ENCODE measurements at regions not wholly inside any gene's neighbourhood (a gene's known extent, or its start where the extent isn't known, plus 50 kb on each side); places are given as distances from the start of the nearest gene placed in this dataset.

DNA sequence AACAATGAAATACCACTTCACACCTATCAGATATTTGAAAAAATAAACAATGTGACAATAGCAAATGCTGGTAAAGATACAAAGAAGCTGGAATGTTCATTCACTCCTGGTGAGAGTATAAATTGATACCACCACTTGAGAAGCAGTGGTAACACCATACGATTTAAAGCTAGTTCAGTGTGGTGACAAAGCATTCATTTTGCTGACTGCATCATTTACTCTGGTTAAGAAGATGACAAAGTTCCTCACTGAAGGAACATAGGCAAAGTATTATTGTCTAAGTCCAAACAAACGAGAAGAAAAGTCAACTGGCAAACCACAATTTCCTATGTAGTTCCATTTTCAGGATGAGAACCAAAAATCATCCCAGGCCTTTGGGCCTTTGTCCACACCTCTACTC is 102.5 kb downstream of the GEMIN8 start:
- H3K4me3 ChIP-seq (ENCODE audit: low read depth, low read length): no peak overlapping the region
- no peaks in the 10 kb centered on the region; a peak in 1 of 3 replicates for H3K36me3 ChIP-seq (ENCODE audit: control insufficient read depth in 2 of 2, insufficient read depth in 1 of 2, low read length in 2 of 2)
- no peaks in the 10 kb centered on the region for H3K4me1 ChIP-seq (ENCODE audit: control insufficient read depth, insufficient read depth, low read length)
- ChIA-PET CTCF (interaction anchor here (1.0 to 1.1 kb wide), 2 partner anchors 12 to 420 kb away, joined by 3 read pairs; no protein-coding TSS in a partner anchor), POLR2A (no interaction called here)
- H3K27ac ChIP-seq (ENCODE audit: extremely low read depth, low read depth, low read length): no peak overlapping the region
- H3K9me3 ChIP-seq (ENCODE audit: control insufficient read depth, insufficient read depth, low read depth, low read length): no peaks in the 10 kb centered on the region; the same call in 1 of the 2 replicates
- TF ChIP-seq ZNF76 (tag by site-specific recombination; IDR thresholded peaks at IDR 0.05; ENCODE audit: borderline replicate concordance, low read depth): no peak
- TF ChIP-seq, protein P1, sequence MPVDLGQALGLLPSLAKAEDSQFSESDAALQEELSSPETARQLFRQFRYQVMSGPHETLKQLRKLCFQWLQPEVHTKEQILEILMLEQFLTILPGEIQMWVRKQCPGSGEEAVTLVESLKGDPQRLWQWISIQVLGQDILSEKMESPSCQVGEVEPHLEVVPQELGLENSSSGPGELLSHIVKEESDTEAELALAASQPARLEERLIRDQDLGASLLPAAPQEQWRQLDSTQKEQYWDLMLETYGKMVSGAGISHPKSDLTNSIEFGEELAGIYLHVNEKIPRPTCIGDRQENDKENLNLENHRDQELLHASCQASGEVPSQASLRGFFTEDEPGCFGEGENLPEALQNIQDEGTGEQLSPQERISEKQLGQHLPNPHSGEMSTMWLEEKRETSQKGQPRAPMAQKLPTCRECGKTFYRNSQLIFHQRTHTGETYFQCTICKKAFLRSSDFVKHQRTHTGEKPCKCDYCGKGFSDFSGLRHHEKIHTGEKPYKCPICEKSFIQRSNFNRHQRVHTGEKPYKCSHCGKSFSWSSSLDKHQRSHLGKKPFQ (tag by site-specific recombination; IDR thresholded peaks at IDR 0.05): peak; percentile 80; the same call in 1 of the 2 replicates
- no peak for TF ChIP-seq ZNF169 (tag by site-specific recombination; IDR thresholded peaks at IDR 0.05)

DNA sequence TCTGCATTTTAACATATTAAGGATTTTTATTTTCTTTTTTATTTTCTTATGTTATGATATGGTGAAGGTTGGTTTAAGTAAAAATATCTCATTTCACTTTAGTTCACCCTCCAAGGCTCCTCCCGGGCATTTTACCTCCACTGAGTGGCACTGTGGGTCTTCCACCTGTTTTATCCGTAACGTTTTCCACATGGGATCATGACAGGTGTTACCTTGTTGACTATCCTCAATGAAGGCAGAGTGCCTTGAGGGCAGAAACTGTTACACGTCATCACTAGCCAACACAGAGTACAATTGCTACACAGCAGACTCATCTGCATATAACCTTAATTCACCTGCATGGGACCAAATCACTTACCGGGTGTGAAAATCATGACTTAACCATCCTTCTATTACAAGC is 105.8 kb downstream of the GEMIN8 start:
- CTCF ChIA-PET: interaction anchor here (0.6 kb wide), 1 partner anchor 108 kb away, joined by 4 read pairs; no protein-coding TSS in a partner anchor
- H3K36me3 ChIP-seq (ENCODE audit: control insufficient read depth in 2 of 2, insufficient read depth in 1 of 2, low read length in 2 of 2): no peaks in the 10 kb centered on the region; a peak in 1 of 3 replicates
- no peak overlapping the region for H3K27ac ChIP-seq (ENCODE audit: extremely low read depth, low read depth, low read length)
- no peak for TF ChIP-seq ZNF266 (tag by site-specific recombination; IDR thresholded peaks at IDR 0.05; ENCODE audit: low read depth)
- TF ChIP-seq GLI4 (tag by site-specific recombination; IDR thresholded peaks at IDR 0.05): no peak
- no peaks in the 10 kb centered on the region for H3K4me1 ChIP-seq (ENCODE audit: control insufficient read depth, insufficient read depth, low read length)
- POLR2A ChIA-PET: no interaction called here
- H3K4me3 ChIP-seq (ENCODE audit: low read depth, low read length): no peak overlapping the region
- no peaks in the 10 kb centered on the region; the same call in 1 of the 2 replicates for H3K9me3 ChIP-seq (ENCODE audit: control insufficient read depth, insufficient read depth, low read depth, low read length)

DNA sequence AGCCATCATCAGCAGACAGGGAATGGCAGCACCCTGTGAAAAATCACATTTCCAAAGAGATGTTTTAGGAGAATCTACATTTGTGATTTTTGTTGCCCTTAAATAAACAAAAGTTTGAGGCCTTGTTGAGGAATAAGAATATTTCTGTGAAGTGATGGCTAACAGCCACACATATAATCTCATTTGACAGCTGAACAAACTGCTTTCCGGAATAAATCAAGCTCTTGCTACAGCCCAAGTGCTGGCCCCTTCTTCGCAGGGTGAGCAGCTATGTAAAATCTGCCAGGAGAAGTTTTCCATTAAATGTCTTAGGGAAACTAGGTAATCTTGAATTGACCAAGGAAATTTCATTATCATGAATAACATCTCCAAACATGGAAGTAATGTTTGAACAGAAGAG is 106.4 kb upstream of the GPM6B start:
- CTCF ChIA-PET: no interaction called here
- H3K4me1 ChIP-seq (ENCODE audit: control insufficient read depth, insufficient read depth, low read length): no peaks in the 10 kb centered on the region
- no peaks in the 10 kb centered on the region; the same call in 1 of the 2 replicates for H3K9me3 ChIP-seq (ENCODE audit: control insufficient read depth, insufficient read depth, low read depth, low read length)
- TF ChIP-seq, protein P2, sequence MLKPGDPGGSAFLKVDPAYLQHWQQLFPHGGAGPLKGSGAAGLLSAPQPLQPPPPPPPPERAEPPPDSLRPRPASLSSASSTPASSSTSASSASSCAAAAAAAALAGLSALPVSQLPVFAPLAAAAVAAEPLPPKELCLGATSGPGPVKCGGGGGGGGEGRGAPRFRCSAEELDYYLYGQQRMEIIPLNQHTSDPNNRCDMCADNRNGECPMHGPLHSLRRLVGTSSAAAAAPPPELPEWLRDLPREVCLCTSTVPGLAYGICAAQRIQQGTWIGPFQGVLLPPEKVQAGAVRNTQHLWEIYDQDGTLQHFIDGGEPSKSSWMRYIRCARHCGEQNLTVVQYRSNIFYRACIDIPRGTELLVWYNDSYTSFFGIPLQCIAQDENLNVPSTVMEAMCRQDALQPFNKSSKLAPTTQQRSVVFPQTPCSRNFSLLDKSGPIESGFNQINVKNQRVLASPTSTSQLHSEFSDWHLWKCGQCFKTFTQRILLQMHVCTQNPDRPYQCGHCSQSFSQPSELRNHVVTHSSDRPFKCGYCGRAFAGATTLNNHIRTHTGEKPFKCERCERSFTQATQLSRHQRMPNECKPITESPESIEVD (tag by site-specific recombination; IDR thresholded peaks at IDR 0.05): peak; percentile 30
- TF ChIP-seq GLIS2 (tag by site-specific recombination; IDR thresholded peaks at IDR 0.05): no peak
- no peak overlapping the region for H3K4me3 ChIP-seq (ENCODE audit: low read depth, low read length)
- H3K27ac ChIP-seq (ENCODE audit: extremely low read depth, low read depth, low read length): no peak overlapping the region
- no peaks in the 10 kb centered on the region; a peak in 1 of 3 replicates for H3K36me3 ChIP-seq (ENCODE audit: control insufficient read depth in 2 of 2, insufficient read depth in 1 of 2, low read length in 2 of 2)
- POLR2A ChIA-PET: no interaction called here

DNA sequence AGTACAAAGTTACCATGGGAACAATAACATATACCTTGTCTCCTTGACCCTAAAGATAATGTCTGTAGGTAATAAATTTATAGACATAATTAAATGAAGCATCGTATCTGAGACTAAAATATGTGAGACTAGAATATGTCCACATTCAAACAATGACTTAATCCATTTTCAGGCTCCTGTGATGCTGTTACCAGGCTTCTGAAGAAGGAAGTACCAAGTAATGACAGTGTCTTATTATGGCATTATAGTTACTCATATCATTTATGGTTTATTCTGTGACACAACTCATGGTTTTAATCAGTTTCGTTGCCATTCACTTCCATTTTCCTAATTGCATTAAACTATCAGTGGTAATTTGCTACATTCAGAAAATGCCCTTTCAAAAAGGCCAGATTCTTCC is 100.6 kb upstream of the GPM6B start:
- H3K36me3 ChIP-seq (ENCODE audit: control insufficient read depth in 2 of 2, insufficient read depth in 1 of 2, low read length in 2 of 2): no peaks in the 10 kb centered on the region
- ChIA-PET CTCF (no interaction called here), POLR2A (no interaction called here)
- H3K9me3 ChIP-seq (ENCODE audit: control insufficient read depth, insufficient read depth, low read depth, low read length): no peaks in the 10 kb centered on the region; the same call in 1 of the 2 replicates
- H3K27ac ChIP-seq (ENCODE audit: extremely low read depth, low read depth, low read length): no peak overlapping the region
- no peaks in the 10 kb centered on the region for H3K4me1 ChIP-seq (ENCODE audit: control insufficient read depth, insufficient read depth, low read length)
- no peak overlapping the region for H3K4me3 ChIP-seq (ENCODE audit: low read depth, low read length)
- TF ChIP-seq ZNF292 (tag by site-specific recombination; IDR thresholded peaks at IDR 0.05; ENCODE audit: borderline replicate concordance, low read depth) (no peak), ZNF274 (IDR thresholded peaks at IDR 0.05; ENCODE audit: low read length) (no peak), ZNF274 (tag by site-specific recombination; IDR thresholded peaks at IDR 0.05; ENCODE audit: borderline replicate concordance) (no peak), ZNF555 (tag by site-specific recombination; conservative IDR thresholded peaks at IDR 0.05) (no peak), ZNF354C (tag by site-specific recombination; IDR thresholded peaks at IDR 0.05; ENCODE audit: borderline replicate concordance, low read depth) (no peak), ZNF624 (tag by site-specific recombination; IDR thresholded peaks at IDR 0.05) (no peak), OVOL3 (tag by site-specific recombination; IDR thresholded peaks at IDR 0.05) (no peak), BCL11A (tag by site-specific recombination; IDR thresholded peaks at IDR 0.05; ENCODE audit: low read depth) (no peak), ZBTB1 (tag by site-specific recombination; IDR thresholded peaks at IDR 0.05) (no peak), GLIS2 (tag by site-specific recombination; IDR thresholded peaks at IDR 0.05) (no peak), SETDB1 (IDR thresholded peaks at IDR 0.05; ENCODE audit: insufficient read length, low read length) (no peak), ZNF776 (tag by site-specific recombination; IDR thresholded peaks at IDR 0.05; ENCODE audit: borderline replicate concordance) (no peak), ZNF514 (tag by site-specific recombination; IDR thresholded peaks at IDR 0.05) (no peak), ZNF184 (tag by site-specific recombination; IDR thresholded peaks at IDR 0.05) (no peak)
